Transverse colon (tissue), 4 donors: ENCODE measurements at regions not wholly inside any gene's neighbourhood (a gene's known extent, or its start where the extent isn't known, plus 50 kb on each side); places are given as distances from the start of the nearest gene placed in this dataset.

Experiments used
- CTCF ChIP-seq, 5 experiments: fragments of 200-600 bp in 3 of 5; fragments of 450-650 bp in 2 of 5; sonication (generic) in 3 of 5; IDR thresholded peaks; 1 replicate in 2 of 5; 2 replicates in 3 of 5; pipeline ENCODE4 v1.5.1; 2016 to 2017; ENCODE audit warnings: antibody characterized with exemption in 5 of 5, inconsistent platforms in 3 of 5, mild to moderate bottlenecking in 2 of 5, moderate library complexity in 1 of 5
- EP300 ChIP-seq: sonication (generic); formaldehyde crosslinking; IDR thresholded peaks from one replicate; pipeline ENCODE4 v1.6.1; 2017; ENCODE audit warnings: antibody characterized with exemption, low read depth
- POLR2AphosphoS5 ChIP-seq, 3 donors: sonication (generic); formaldehyde crosslinking; IDR thresholded peaks; one replicate each; pipeline ENCODE4 v1.6.1; 2016; ENCODE audit warnings: antibody characterized with exemption in 3 of 3

- TF ChIP-seq EP300, result no peak
- no peak for TF ChIP-seq CTCF (IDR thresholded peaks at IDR 0.05)
- TF ChIP-seq POLR2AphosphoS5 (IDR thresholded peaks at IDR 0.05), result no peak
Measured at GRCh38 chr7:81110673-81111072, 191.8 kb upstream of the SEMA3C start.
